WTC11 (cell line): ENCODE measurements at regions not wholly inside any gene's neighbourhood (a gene's known extent, or its start where the extent isn't known, plus 50 kb on each side); places are given as distances from the start of the nearest gene placed in this dataset.

Experiments used
- ATAC-seq: fragments of 200-7000 bp; cut with Tn5 transposase; 2 replicates; pipeline ENCODE4 v1.10.0; 2021; ENCODE audit warnings: mild to moderate bottlenecking, moderate library complexity
- CTCF ChIA-PET: fragments of 300-600 bp; sonication (Branson Sonifier 250); formaldehyde crosslinking; loops from one replicate; lab custom pipeline; 2021; ENCODE audit warnings: antibody characterized with exemption; lab: Charles Lee
- POLR2A ChIA-PET: fragments of 350-600 bp; sonication (Branson Sonifier 250); formaldehyde crosslinking; loops from one replicate; lab custom pipeline; 2021; ENCODE audit warnings: antibody characterized with exemption; lab: Charles Lee
- DNase-seq: peaks from one replicate; pipeline ENCODE4 v3.0.0; 2021; ENCODE audit warnings: low spot score
- H3K27ac Mint-ChIP-seq: 2 replicates; pipeline ENCODE4 v1.8.0; 2021; ENCODE audit warnings: mixed read lengths
- H3K27me3 Mint-ChIP-seq: 2 replicates; pipeline ENCODE4 v1.8.0; 2021; ENCODE audit warnings: low read depth, mild to moderate bottlenecking, moderate library complexity, mixed read lengths
- H3K36me3 Mint-ChIP-seq: 2 replicates; pipeline ENCODE4 v1.8.0; 2021; ENCODE audit warnings: mixed read lengths
- H3K4me1 Mint-ChIP-seq: 2 replicates; pipeline ENCODE4 v1.8.0; 2022; ENCODE audit warnings: mixed read lengths
- H3K4me3 Mint-ChIP-seq: 2 replicates; pipeline ENCODE4 v1.8.0; 2021; ENCODE audit warnings: mild to moderate bottlenecking, moderate library complexity, mixed read lengths
- H3K9me3 Mint-ChIP-seq: 2 replicates; pipeline ENCODE4 v1.8.0; 2021; ENCODE audit warnings: mixed read lengths
- JAZF1 ChIP-seq: fragments of 250-450 bp; sonication (Bioruptor Pico); IDR thresholded peaks from 2 replicates; pipeline ENCODE4 v1.9.0; 2021; ENCODE audit warnings: moderate library complexity, mild to moderate bottlenecking, inconsistent platforms
- NR3C1 ChIP-seq: sonication (generic); formaldehyde crosslinking; conservative IDR thresholded peaks from 2 replicates; pipeline ENCODE4 v1.8.1; 2023; ENCODE audit warnings: low read depth, mild to moderate bottlenecking, missing genetic modification reagents
- RORB ChIP-seq: fragments of 250-450 bp; sonication (Bioruptor Pico); IDR thresholded peaks from 2 replicates; pipeline ENCODE4 v1.9.0; 2021; ENCODE audit warnings: mild to moderate bottlenecking
- SP1 ChIP-seq: sonication (generic); formaldehyde crosslinking; conservative IDR thresholded peaks from 2 replicates; pipeline ENCODE4 v1.8.1; 2022; ENCODE audit warnings: missing genetic modification reagents
- TEAD1 ChIP-seq: sonication (generic); formaldehyde crosslinking; IDR thresholded peaks from 2 replicates; pipeline ENCODE4 v1.8.0; 2022; ENCODE audit warnings: mild to moderate bottlenecking, missing genetic modification reagents
- ZNF138 ChIP-seq: sonication (generic); formaldehyde crosslinking; conservative IDR thresholded peaks from 2 replicates; pipeline ENCODE4 v1.8.1; 2022; ENCODE audit warnings: mild to moderate bottlenecking, moderate library complexity, missing genetic modification reagents
- ZNF219 ChIP-seq: sonication (generic); formaldehyde crosslinking; IDR thresholded peaks from 2 replicates; pipeline ENCODE4 v1.8.0; 2023; ENCODE audit warnings: missing genetic modification reagents, mild to moderate bottlenecking, borderline replicate concordance
- ZNF263 ChIP-seq: sonication (generic); formaldehyde crosslinking; IDR thresholded peaks from 2 replicates; pipeline ENCODE4 v1.8.1; 2022; ENCODE audit warnings: low read depth, mild to moderate bottlenecking, moderate library complexity, missing genetic modification reagents
- ZNF423 ChIP-seq: fragments of 250-450 bp; sonication (Bioruptor Pico); IDR thresholded peaks from 2 replicates; pipeline ENCODE4 v2.1.2; 2022; ENCODE audit warnings: mild to moderate bottlenecking, moderate library complexity
- TF ChIP-seq, protein P1 (sequence below): sonication (generic); formaldehyde crosslinking; conservative IDR thresholded peaks from 2 replicates; pipeline ENCODE4 v1.8.1; 2022; ENCODE audit warnings: mild to moderate bottlenecking, missing genetic modification reagents
- TF ChIP-seq, protein P2 (sequence below): fragments of 250-450 bp; sonication (Bioruptor Pico); IDR thresholded peaks from 2 replicates; pipeline ENCODE4 v1.9.0; 2021; ENCODE audit warnings: mild to moderate bottlenecking, borderline replicate concordance
- TF ChIP-seq, protein P3 (sequence below): sonication (generic); formaldehyde crosslinking; IDR thresholded peaks from 2 replicates; pipeline ENCODE4 v1.8.0; 2023; ENCODE audit warnings: missing genetic modification reagents, mild to moderate bottlenecking, borderline replicate concordance
- TF ChIP-seq, protein P4 (sequence below): sonication (generic); formaldehyde crosslinking; IDR thresholded peaks from 2 replicates; pipeline ENCODE4 v1.8.0; 2023; ENCODE audit warnings: missing genetic modification reagents
- TF ChIP-seq, protein P5 (sequence below): fragments of 250-450 bp; sonication (Bioruptor Pico); IDR thresholded peaks from 2 replicates; pipeline ENCODE4 v1.8.0; 2021; ENCODE audit warnings: mild to moderate bottlenecking
- TF ChIP-seq, protein P6 (sequence below): sonication (generic); formaldehyde crosslinking; IDR thresholded peaks from 2 replicates; pipeline ENCODE4 v1.8.1; 2023; ENCODE audit warnings: mild to moderate bottlenecking, missing genetic modification reagents

DNA sequence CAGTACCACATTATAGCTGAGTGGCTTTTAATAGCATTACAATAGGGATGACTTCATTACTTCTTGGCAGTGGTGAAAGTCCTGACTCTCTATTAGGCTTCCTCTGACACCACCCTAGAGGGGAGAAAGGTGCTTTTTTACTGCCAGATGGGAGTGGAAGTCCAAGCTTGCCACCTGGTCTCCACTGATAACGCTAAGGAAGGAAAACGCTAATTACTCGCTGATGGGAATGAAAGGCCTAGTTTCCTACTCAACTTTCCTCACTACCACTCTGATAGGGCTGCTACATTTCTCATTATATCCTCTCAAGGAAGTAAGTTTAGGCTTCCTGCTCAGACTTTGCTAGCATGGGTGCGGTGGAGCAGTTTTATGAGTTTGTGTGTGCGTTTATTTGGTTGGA, 62.3 kb upstream of the PAGE3 start:
- H3K27ac Mint-ChIP-seq, result no peak overlapping the region
- H3K4me3 Mint-ChIP-seq, result no peak overlapping the region
- peaks cover 58% of the 10 kb centered on the region for H3K9me3 Mint-ChIP-seq
- peaks cover 7% of the 10 kb centered on the region for H3K36me3 Mint-ChIP-seq
- TF ChIP-seq NR3C1 (CRISPR knock-in tag), result no peak
- no peak for TF ChIP-seq ZNF423 (CRISPR knock-in tag)
- no peak for TF ChIP-seq ZNF263 (CRISPR knock-in tag)
- TF ChIP-seq ZNF138 (CRISPR knock-in tag), result no peak
- TF ChIP-seq JAZF1 (CRISPR knock-in tag), result no peak
- TF ChIP-seq SP1 (CRISPR knock-in tag), result no peak
- TF ChIP-seq, protein P1, sequence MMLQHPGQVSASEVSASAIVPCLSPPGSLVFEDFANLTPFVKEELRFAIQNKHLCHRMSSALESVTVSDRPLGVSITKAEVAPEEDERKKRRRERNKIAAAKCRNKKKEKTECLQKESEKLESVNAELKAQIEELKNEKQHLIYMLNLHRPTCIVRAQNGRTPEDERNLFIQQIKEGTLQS (CRISPR knock-in tag), result no peak
- TF ChIP-seq, protein P2, sequence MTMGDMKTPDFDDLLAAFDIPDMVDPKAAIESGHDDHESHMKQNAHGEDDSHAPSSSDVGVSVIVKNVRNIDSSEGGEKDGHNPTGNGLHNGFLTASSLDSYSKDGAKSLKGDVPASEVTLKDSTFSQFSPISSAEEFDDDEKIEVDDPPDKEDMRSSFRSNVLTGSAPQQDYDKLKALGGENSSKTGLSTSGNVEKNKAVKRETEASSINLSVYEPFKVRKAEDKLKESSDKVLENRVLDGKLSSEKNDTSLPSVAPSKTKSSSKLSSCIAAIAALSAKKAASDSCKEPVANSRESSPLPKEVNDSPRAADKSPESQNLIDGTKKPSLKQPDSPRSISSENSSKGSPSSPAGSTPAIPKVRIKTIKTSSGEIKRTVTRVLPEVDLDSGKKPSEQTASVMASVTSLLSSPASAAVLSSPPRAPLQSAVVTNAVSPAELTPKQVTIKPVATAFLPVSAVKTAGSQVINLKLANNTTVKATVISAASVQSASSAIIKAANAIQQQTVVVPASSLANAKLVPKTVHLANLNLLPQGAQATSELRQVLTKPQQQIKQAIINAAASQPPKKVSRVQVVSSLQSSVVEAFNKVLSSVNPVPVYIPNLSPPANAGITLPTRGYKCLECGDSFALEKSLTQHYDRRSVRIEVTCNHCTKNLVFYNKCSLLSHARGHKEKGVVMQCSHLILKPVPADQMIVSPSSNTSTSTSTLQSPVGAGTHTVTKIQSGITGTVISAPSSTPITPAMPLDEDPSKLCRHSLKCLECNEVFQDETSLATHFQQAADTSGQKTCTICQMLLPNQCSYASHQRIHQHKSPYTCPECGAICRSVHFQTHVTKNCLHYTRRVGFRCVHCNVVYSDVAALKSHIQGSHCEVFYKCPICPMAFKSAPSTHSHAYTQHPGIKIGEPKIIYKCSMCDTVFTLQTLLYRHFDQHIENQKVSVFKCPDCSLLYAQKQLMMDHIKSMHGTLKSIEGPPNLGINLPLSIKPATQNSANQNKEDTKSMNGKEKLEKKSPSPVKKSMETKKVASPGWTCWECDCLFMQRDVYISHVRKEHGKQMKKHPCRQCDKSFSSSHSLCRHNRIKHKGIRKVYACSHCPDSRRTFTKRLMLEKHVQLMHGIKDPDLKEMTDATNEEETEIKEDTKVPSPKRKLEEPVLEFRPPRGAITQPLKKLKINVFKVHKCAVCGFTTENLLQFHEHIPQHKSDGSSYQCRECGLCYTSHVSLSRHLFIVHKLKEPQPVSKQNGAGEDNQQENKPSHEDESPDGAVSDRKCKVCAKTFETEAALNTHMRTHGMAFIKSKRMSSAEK, result no peak
- no peak for TF ChIP-seq TEAD1 (CRISPR knock-in tag)
- no peak for TF ChIP-seq ZNF219 (CRISPR knock-in tag)
- TF ChIP-seq, protein P3, sequence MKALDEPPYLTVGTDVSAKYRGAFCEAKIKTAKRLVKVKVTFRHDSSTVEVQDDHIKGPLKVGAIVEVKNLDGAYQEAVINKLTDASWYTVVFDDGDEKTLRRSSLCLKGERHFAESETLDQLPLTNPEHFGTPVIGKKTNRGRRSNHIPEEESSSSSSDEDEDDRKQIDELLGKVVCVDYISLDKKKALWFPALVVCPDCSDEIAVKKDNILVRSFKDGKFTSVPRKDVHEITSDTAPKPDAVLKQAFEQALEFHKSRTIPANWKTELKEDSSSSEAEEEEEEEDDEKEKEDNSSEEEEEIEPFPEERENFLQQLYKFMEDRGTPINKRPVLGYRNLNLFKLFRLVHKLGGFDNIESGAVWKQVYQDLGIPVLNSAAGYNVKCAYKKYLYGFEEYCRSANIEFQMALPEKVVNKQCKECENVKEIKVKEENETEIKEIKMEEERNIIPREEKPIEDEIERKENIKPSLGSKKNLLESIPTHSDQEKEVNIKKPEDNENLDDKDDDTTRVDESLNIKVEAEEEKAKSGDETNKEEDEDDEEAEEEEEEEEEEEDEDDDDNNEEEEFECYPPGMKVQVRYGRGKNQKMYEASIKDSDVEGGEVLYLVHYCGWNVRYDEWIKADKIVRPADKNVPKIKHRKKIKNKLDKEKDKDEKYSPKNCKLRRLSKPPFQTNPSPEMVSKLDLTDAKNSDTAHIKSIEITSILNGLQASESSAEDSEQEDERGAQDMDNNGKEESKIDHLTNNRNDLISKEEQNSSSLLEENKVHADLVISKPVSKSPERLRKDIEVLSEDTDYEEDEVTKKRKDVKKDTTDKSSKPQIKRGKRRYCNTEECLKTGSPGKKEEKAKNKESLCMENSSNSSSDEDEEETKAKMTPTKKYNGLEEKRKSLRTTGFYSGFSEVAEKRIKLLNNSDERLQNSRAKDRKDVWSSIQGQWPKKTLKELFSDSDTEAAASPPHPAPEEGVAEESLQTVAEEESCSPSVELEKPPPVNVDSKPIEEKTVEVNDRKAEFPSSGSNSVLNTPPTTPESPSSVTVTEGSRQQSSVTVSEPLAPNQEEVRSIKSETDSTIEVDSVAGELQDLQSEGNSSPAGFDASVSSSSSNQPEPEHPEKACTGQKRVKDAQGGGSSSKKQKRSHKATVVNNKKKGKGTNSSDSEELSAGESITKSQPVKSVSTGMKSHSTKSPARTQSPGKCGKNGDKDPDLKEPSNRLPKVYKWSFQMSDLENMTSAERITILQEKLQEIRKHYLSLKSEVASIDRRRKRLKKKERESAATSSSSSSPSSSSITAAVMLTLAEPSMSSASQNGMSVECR (CRISPR knock-in tag), result no peak
- TF ChIP-seq RORB (CRISPR knock-in tag), result no peak
- TF ChIP-seq, protein P4, sequence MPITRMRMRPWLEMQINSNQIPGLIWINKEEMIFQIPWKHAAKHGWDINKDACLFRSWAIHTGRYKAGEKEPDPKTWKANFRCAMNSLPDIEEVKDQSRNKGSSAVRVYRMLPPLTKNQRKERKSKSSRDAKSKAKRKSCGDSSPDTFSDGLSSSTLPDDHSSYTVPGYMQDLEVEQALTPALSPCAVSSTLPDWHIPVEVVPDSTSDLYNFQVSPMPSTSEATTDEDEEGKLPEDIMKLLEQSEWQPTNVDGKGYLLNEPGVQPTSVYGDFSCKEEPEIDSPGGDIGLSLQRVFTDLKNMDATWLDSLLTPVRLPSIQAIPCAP, result no peak
- TF ChIP-seq, protein P5, sequence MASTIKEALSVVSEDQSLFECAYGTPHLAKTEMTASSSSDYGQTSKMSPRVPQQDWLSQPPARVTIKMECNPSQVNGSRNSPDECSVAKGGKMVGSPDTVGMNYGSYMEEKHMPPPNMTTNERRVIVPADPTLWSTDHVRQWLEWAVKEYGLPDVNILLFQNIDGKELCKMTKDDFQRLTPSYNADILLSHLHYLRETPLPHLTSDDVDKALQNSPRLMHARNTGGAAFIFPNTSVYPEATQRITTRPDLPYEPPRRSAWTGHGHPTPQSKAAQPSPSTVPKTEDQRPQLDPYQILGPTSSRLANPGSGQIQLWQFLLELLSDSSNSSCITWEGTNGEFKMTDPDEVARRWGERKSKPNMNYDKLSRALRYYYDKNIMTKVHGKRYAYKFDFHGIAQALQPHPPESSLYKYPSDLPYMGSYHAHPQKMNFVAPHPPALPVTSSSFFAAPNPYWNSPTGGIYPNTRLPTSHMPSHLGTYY (CRISPR knock-in tag), result no peak
- TF ChIP-seq, protein P6, sequence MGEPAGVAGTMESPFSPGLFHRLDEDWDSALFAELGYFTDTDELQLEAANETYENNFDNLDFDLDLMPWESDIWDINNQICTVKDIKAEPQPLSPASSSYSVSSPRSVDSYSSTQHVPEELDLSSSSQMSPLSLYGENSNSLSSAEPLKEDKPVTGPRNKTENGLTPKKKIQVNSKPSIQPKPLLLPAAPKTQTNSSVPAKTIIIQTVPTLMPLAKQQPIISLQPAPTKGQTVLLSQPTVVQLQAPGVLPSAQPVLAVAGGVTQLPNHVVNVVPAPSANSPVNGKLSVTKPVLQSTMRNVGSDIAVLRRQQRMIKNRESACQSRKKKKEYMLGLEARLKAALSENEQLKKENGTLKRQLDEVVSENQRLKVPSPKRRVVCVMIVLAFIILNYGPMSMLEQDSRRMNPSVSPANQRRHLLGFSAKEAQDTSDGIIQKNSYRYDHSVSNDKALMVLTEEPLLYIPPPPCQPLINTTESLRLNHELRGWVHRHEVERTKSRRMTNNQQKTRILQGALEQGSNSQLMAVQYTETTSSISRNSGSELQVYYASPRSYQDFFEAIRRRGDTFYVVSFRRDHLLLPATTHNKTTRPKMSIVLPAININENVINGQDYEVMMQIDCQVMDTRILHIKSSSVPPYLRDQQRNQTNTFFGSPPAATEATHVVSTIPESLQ (CRISPR knock-in tag), result no peak
- TF ChIP-seq, all 79 proteins: peak for 0
- Mint-ChIP-seq H3K4me1 (no peaks in the 10 kb centered on the region), H3K27me3 (no peaks in the 10 kb centered on the region)
- no peak for ATAC-seq
- no peak for DNase-seq
- ChIA-PET POLR2A (no interaction called here), CTCF (no interaction called here)
